SK-N-SH treated with all-trans-retinoic acid at 6 μM for 48 hours (cell line): ENCODE measurements at regions not wholly inside any gene's neighbourhood (a gene's known extent, or its start where the extent isn't known, plus 50 kb on each side); places are given as distances from the start of the nearest gene placed in this dataset.

Source experiments
- CSDC2 ChIP-seq: fragments of 250-450 bp; sonication (Bioruptor Pico); IDR thresholded peaks from 2 replicates; pipeline ENCODE4 v1.5.0; 2020; ENCODE audit warnings: mild to moderate bottlenecking, moderate library complexity
- RARB ChIP-seq: fragments of 250-450 bp; sonication (Bioruptor Pico); IDR thresholded peaks from 2 replicates; pipeline ENCODE4 v1.8.0; 2021; ENCODE audit warnings: mild to moderate bottlenecking, moderate library complexity
- SNAI2 ChIP-seq: fragments of 250-450 bp; sonication (Bioruptor Pico); IDR thresholded peaks from 2 replicates; pipeline ENCODE4 v1.5.0; 2020; ENCODE audit warnings: mild to moderate bottlenecking, moderate library complexity
- TOX ChIP-seq: fragments of 250-450 bp; sonication (Bioruptor Pico); IDR thresholded peaks from 2 replicates; pipeline ENCODE4 v1.8.0; 2021; ENCODE audit warnings: mild to moderate bottlenecking, moderate library complexity, borderline replicate concordance
- ZFP3 ChIP-seq: fragments of 250-450 bp; sonication (Bioruptor Pico); IDR thresholded peaks from 2 replicates; pipeline ENCODE4 v1.5.0; 2020; ENCODE audit warnings: mild to moderate bottlenecking, moderate library complexity
- ZFP30 ChIP-seq: fragments of 450-650 bp; formaldehyde crosslinking; IDR thresholded peaks from 2 replicates; pipeline ENCODE4 v1.5.0; 2022; ENCODE audit warnings: mild to moderate bottlenecking, moderate library complexity

- TF ChIP-seq CSDC2 (CRISPR knock-in tag) (no peak), TOX (no peak), SNAI2 (CRISPR knock-in tag) (no peak), ZFP30 (CRISPR knock-in tag) (no peak), RARB (CRISPR knock-in tag) (no peak), ZFP3 (CRISPR knock-in tag) (no peak)
Observed at GRCh38 chr5:57362951-57363350, 119.7 kb downstream of the ACTBL2 start.
